ENCODE measurements at regions not wholly inside any gene's neighbourhood (a gene's known extent, or its start where the extent isn't known, plus 50 kb on each side); places are given as distances from the start of the nearest gene placed in this dataset.

DNA sequence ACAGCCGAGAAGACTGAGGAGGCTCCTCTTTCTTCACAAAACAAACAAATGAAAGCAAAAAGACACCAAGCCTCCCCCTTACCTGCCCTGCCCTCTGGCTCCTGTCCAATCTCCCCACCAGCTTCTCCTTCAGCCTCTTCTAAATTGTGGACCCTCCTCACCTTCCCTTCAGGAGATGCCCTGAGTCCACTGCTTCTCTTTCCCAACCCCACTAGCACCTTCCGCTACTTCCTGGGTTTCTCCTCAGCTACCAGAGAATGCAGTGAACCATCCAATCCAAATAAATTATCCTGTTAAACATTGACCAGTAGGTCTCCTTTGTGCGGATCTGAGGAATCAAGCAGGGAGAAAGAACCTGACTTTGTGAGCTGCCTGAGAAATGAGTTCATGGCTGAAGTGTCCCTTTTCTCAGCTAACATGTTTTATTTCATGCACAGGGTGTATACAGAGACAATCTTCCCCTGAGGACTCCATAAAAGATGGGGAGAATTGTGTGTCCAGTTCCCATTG is 63.2 kb upstream of the VPREB1 start:
- TF ChIP-seq, protein P1, sequence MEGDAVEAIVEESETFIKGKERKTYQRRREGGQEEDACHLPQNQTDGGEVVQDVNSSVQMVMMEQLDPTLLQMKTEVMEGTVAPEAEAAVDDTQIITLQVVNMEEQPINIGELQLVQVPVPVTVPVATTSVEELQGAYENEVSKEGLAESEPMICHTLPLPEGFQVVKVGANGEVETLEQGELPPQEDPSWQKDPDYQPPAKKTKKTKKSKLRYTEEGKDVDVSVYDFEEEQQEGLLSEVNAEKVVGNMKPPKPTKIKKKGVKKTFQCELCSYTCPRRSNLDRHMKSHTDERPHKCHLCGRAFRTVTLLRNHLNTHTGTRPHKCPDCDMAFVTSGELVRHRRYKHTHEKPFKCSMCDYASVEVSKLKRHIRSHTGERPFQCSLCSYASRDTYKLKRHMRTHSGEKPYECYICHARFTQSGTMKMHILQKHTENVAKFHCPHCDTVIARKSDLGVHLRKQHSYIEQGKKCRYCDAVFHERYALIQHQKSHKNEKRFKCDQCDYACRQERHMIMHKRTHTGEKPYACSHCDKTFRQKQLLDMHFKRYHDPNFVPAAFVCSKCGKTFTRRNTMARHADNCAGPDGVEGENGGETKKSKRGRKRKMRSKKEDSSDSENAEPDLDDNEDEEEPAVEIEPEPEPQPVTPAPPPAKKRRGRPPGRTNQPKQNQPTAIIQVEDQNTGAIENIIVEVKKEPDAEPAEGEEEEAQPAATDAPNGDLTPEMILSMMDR (IDR thresholded peaks at IDR 0.05; ENCODE audit: low read depth, low read length) = no peak
- no peak for TF ChIP-seq POLR2A (IDR thresholded peaks at IDR 0.05; ENCODE audit: extremely low read depth, insufficient read length)
